ENCODE measurements at regions not wholly inside any gene's neighbourhood (a gene's known extent, or its start where the extent isn't known, plus 50 kb on each side); places are given as distances from the start of the nearest gene placed in this dataset.
"Not testable (repeated sequence)": the region's sequence is repeated elsewhere in the genome, so short reads cannot be mapped to it uniquely, and the experiment has no call there.

- no peak for DNase-seq (ENCODE audit: low spot score)
These were observed 204.8 kb upstream of the VCX start for GRCh38 chrX:7638078-7638710.

GRCh38 chrX:7637066-7637465 is 205.9 kb upstream of the VCX start:
- DNase-seq (ENCODE audit: low spot score), result no peak

- no peak for DNase-seq (ENCODE audit: low spot score)
These were observed 207.4 kb upstream of the VCX start for GRCh38 chrX:7635604-7636003.

GRCh38 chrX:7620560-7620959 is 222.4 kb upstream of the VCX start:
- DNase-seq (ENCODE audit: low spot score), result no peak

- no peak for DNase-seq (ENCODE audit: low spot score)
These were observed 225.0 kb upstream of the VCX start for GRCh38 chrX:7617994-7618393.

- DNase-seq (ENCODE audit: low spot score), result no peak
These were observed 228.4 kb upstream of the VCX start for GRCh38 chrX:7614616-7615015.

- not testable (repeated sequence) for DNase-seq (ENCODE audit: low spot score)
These were observed 234.3 kb upstream of the VCX start for GRCh38 chrX:7608625-7609024.

GRCh38 chrX:7606039-7606652 is 236.8 kb upstream of the VCX start:
- peak; percentile 20 for DNase-seq (ENCODE audit: low spot score)

- peak; percentile 8 for DNase-seq (ENCODE audit: low spot score)
These were observed 239.6 kb upstream of the VCX start for GRCh38 chrX:7603387-7603786.

GRCh38 chrX:7596822-7597221 is 246.1 kb upstream of the VCX start:
- no peak for DNase-seq (ENCODE audit: low spot score)

- not testable (repeated sequence) for DNase-seq (ENCODE audit: low spot score)
These were observed 249.6 kb upstream of the VCX start for GRCh38 chrX:7593370-7593769.

GRCh38 chrX:7586126-7586525 is 256.8 kb upstream of the VCX start:
- peak; percentile 42 for DNase-seq (ENCODE audit: low spot score)

- DNase-seq (ENCODE audit: low spot score), result peak; percentile 76
These were observed 260.8 kb upstream of the VCX start for GRCh38 chrX:7582191-7582590.

GRCh38 chrX:7580127-7580526 is 262.8 kb upstream of the VCX start:
- DNase-seq (ENCODE audit: low spot score), result no peak

GRCh38 chrX:7574325-7574724 is 268.6 kb upstream of the VCX start:
- peak; percentile 52 for DNase-seq (ENCODE audit: low spot score)

GRCh38 chrX:7570432-7571029 is 272.4 kb upstream of the VCX start:
- peak; percentile 2 for DNase-seq (ENCODE audit: low spot score)

- no peak for DNase-seq (ENCODE audit: low spot score)
These were observed 274.4 kb upstream of the VCX start for GRCh38 chrX:7568597-7568996.

- DNase-seq (ENCODE audit: low spot score), result no peak
These were observed 274.8 kb upstream of the VCX start for GRCh38 chrX:7568130-7568529.

GRCh38 chrX:7552760-7553159 is 290.2 kb upstream of the VCX start:
- peak; percentile 3 for DNase-seq (ENCODE audit: low spot score)

GRCh38 chrX:7546551-7547080 is 296.4 kb upstream of the VCX start:
- DNase-seq (ENCODE audit: low spot score), result no peak

- no peak for DNase-seq (ENCODE audit: low spot score)
These were observed 297.4 kb upstream of the VCX start for GRCh38 chrX:7545564-7545963.

- DNase-seq (ENCODE audit: low spot score), result no peak
These were observed 300.2 kb upstream of the VCX start for GRCh38 chrX:7542587-7543380.

GRCh38 chrX:7522860-7523259 is 320.1 kb upstream of the VCX start:
- no peak for DNase-seq (ENCODE audit: low spot score)

All from kidney tubule cell (primary cell).